GM23338 (cell line): ENCODE measurements at regions not wholly inside any gene's neighbourhood (a gene's known extent, or its start where the extent isn't known, plus 50 kb on each side); places are given as distances from the start of the nearest gene placed in this dataset.

Experiments
- CREB1 ChIP-seq: fragments of 250-450 bp; sonication (Bioruptor Pico); IDR thresholded peaks from 2 replicates; pipeline ENCODE4 v1.5.0; 2020; ENCODE audit warnings: low read depth, mild to moderate bottlenecking, moderate library complexity
- ETS1 ChIP-seq: IDR thresholded peaks from 2 replicates; pipeline ENCODE4 v1.6.1; 2016; ENCODE audit warnings: antibody characterized with exemption
- EZH2 ChIP-seq: fragments of 200-600 bp; sonication (generic); IDR thresholded peaks from one replicate; pipeline ENCODE4 v1.8.0; 2017; ENCODE audit warnings: antibody characterized with exemption, mild to moderate bottlenecking, low read depth; ENCODE audit not compliant: unreplicated experiment
- EZH2phosphoT487 ChIP-seq: fragments of 200-600 bp; sonication (generic); IDR thresholded peaks from one replicate; pipeline ENCODE4 v1.8.1; 2018; ENCODE audit warnings: antibody characterized with exemption; ENCODE audit not compliant: unreplicated experiment
- JUNB ChIP-seq: IDR thresholded peaks from one replicate; pipeline ENCODE4 v1.6.1; 2016; ENCODE audit warnings: antibody characterized with exemption; ENCODE audit not compliant: unreplicated experiment
- NANOG ChIP-seq: IDR thresholded peaks from 2 replicates; pipeline ENCODE4 v1.6.1; 2016; ENCODE audit warnings: antibody characterized with exemption, borderline replicate concordance
- POLR2AphosphoS5 ChIP-seq: IDR thresholded peaks from 2 replicates; pipeline ENCODE4 v1.6.1; 2016; ENCODE audit warnings: antibody characterized with exemption, low read depth
- REST ChIP-seq: IDR thresholded peaks from one replicate; pipeline ENCODE4 v1.6.1; 2018; ENCODE audit warnings: antibody characterized with exemption; ENCODE audit not compliant: unreplicated experiment
- STAT1 ChIP-seq: IDR thresholded peaks from one replicate; pipeline ENCODE4 v1.6.1; 2016; ENCODE audit warnings: antibody characterized with exemption; ENCODE audit not compliant: unreplicated experiment
- ZNF114 ChIP-seq: fragments of 250-450 bp; sonication (Bioruptor Pico); IDR thresholded peaks from 2 replicates; pipeline ENCODE4 v1.5.0; 2020; ENCODE audit warnings: mild to moderate bottlenecking, moderate library complexity
- ZNF331 ChIP-seq: fragments of 250-450 bp; sonication (Bioruptor Pico); IDR thresholded peaks from 2 replicates; pipeline ENCODE4 v1.5.0; 2020; ENCODE audit warnings: low read depth, mild to moderate bottlenecking, moderate library complexity
- ZNF462 ChIP-seq: fragments of 250-450 bp; sonication (Bioruptor Pico); IDR thresholded peaks from 2 replicates; pipeline ENCODE4 v1.5.0; 2020; ENCODE audit warnings: mild to moderate bottlenecking, moderate library complexity
- TF ChIP-seq, protein P1 (sequence below), 2 experiments: fragments of 200-600 bp in 1 of 2; sonication (generic) in 1 of 2; conservative IDR thresholded peaks; 2 replicates each; pipeline versions ENCODE4 v1.5.1 to v1.6.1; 2016 to 2017; ENCODE audit warnings: antibody characterized with exemption in 2 of 2, low read depth in 2 of 2, mild to moderate bottlenecking in 2 of 2, moderate library complexity in 1 of 2

DNA sequence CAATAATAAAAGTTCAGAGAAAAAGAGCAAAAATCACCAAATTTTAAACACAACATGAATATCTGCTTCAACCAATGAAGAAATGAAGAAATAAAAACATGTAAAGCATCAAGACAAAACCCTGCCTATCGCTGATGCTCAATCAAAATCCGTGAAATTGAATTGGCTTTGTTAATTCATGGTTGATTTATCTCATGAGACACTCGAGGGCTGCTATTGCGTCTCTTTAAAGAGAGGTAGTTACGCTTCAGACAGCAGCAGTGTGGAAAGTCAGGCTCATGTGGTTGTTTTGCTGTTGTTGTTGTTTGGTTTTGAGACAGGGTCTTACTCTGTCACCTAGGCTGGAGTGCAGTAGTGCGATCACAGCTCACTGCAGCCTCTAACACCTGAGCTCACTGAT lies 65.5 kb upstream of the RGS7 start:
- TF ChIP-seq EZH2 = no peak
- TF ChIP-seq, protein P1, sequence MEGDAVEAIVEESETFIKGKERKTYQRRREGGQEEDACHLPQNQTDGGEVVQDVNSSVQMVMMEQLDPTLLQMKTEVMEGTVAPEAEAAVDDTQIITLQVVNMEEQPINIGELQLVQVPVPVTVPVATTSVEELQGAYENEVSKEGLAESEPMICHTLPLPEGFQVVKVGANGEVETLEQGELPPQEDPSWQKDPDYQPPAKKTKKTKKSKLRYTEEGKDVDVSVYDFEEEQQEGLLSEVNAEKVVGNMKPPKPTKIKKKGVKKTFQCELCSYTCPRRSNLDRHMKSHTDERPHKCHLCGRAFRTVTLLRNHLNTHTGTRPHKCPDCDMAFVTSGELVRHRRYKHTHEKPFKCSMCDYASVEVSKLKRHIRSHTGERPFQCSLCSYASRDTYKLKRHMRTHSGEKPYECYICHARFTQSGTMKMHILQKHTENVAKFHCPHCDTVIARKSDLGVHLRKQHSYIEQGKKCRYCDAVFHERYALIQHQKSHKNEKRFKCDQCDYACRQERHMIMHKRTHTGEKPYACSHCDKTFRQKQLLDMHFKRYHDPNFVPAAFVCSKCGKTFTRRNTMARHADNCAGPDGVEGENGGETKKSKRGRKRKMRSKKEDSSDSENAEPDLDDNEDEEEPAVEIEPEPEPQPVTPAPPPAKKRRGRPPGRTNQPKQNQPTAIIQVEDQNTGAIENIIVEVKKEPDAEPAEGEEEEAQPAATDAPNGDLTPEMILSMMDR (conservative IDR thresholded peaks at IDR 0.05; ENCODE audit: low read depth in 2 of 2) = no peak
- TF ChIP-seq JUNB = no peak
- no peak for TF ChIP-seq POLR2AphosphoS5
- TF ChIP-seq REST = no peak
- TF ChIP-seq NANOG = no peak
- no peak for TF ChIP-seq EZH2phosphoT487
- no peak for TF ChIP-seq ETS1
- TF ChIP-seq STAT1 = no peak
- TF ChIP-seq CREB1 (CRISPR knock-in tag) = no peak
- no peak for TF ChIP-seq ZNF114 (CRISPR knock-in tag)
- TF ChIP-seq ZNF331 (CRISPR knock-in tag) = no peak
- TF ChIP-seq ZNF462 (CRISPR knock-in tag) = no peak
